Stomach (tissue), 8 donors: ENCODE measurements at regions not wholly inside any gene's neighbourhood (a gene's known extent, or its start where the extent isn't known, plus 50 kb on each side); places are given as distances from the start of the nearest gene placed in this dataset.

Experiments
- DNase-seq, 2 donors: peaks; one replicate each; pipeline versions ENCODE4 v3.0.0 to v3.0.0-alpha.2; 2013 to 2019
- H3K27ac ChIP-seq, 5 donors: fragments of 200-600 bp in 4 of 5; sonication (generic) in 4 of 5; one replicate each; pipeline ENCODE4 v1.5.1; 2013 to 2019; ENCODE audit warnings: mild to moderate bottlenecking in 1 of 5, moderate library complexity in 1 of 5
- H3K27me3 ChIP-seq, 3 donors: fragments of 200-600 bp; sonication (generic); one replicate each; pipeline ENCODE4 v1.5.1; 2017 to 2019; ENCODE audit warnings: mixed run types in 1 of 3
- H3K36me3 ChIP-seq, 4 donors: fragments of 200-600 bp; sonication (generic); 1 replicate in 3 of 4; 2 replicates in 1 of 4; pipeline ENCODE4 v1.5.1; 2016 to 2019
- H3K4me1 ChIP-seq, 4 donors: fragments of 200-600 bp; sonication (generic); one replicate each; pipeline ENCODE4 v1.5.1; 2016 to 2019
- H3K4me3 ChIP-seq, 4 donors: fragments of 200-600 bp; sonication (generic) in 3 of 4; one replicate each; pipeline ENCODE4 v1.5.1; 2016 to 2019; ENCODE audit warnings: mild to moderate bottlenecking in 1 of 4
- H3K9me3 ChIP-seq, 4 donors: fragments of 200-600 bp; sonication (generic); one replicate each; pipeline ENCODE4 v1.5.1; 2016 to 2019
- CTCF ChIP-seq, 7 experiments: fragments of 450-650 bp in 4 of 7; fragments of 200-600 bp in 3 of 7; sonication (generic) in 3 of 7; IDR thresholded peaks; one replicate each; pipeline ENCODE4 v1.5.1; 2016 to 2019; ENCODE audit warnings: antibody characterized with exemption in 7 of 7, control low read depth in 2 of 7, mild to moderate bottlenecking in 1 of 7
- EP300 ChIP-seq: sonication (generic); formaldehyde crosslinking; IDR thresholded peaks from one replicate; pipeline ENCODE4 v1.6.1; 2017; ENCODE audit warnings: antibody characterized with exemption
- POLR2A ChIP-seq, 4 donors: fragments of 450-650 bp; IDR thresholded peaks; one replicate each; pipeline ENCODE4 v1.6.1; 2016; ENCODE audit warnings: antibody characterized with exemption in 4 of 4, control low read depth in 2 of 4, mild to moderate bottlenecking in 1 of 4, moderate library complexity in 1 of 4
- POLR2AphosphoS5 ChIP-seq, 3 donors: sonication (generic); formaldehyde crosslinking; IDR thresholded peaks; one replicate each; pipeline ENCODE4 v1.6.1; 2016; ENCODE audit warnings: antibody characterized with exemption in 3 of 3
- WGBS, 5 donors: extraction: QIAGEN DNeasy Blood & Tissue Kit in 3 of 5; methylation state at CpG; one replicate each; pipeline versions ENCODE4 v1.1.5 to v1.1.7; 2013 to 2018; 5-methylcytosine and 5-hydroxymethylcytosine counted together
- intact Hi-C: fragments of 100-400 bp; cut with DNase I; formaldehyde crosslinking; loops from one replicate; pipeline ENCODE4 v1.15.1; 2023; ENCODE audit warnings: low total_unique reads
- donor health status: healthy with polysubstance abuse.
- donor health status: Bipolar disorder and iron deficiency.
- donor health status: healthy.

DNA sequence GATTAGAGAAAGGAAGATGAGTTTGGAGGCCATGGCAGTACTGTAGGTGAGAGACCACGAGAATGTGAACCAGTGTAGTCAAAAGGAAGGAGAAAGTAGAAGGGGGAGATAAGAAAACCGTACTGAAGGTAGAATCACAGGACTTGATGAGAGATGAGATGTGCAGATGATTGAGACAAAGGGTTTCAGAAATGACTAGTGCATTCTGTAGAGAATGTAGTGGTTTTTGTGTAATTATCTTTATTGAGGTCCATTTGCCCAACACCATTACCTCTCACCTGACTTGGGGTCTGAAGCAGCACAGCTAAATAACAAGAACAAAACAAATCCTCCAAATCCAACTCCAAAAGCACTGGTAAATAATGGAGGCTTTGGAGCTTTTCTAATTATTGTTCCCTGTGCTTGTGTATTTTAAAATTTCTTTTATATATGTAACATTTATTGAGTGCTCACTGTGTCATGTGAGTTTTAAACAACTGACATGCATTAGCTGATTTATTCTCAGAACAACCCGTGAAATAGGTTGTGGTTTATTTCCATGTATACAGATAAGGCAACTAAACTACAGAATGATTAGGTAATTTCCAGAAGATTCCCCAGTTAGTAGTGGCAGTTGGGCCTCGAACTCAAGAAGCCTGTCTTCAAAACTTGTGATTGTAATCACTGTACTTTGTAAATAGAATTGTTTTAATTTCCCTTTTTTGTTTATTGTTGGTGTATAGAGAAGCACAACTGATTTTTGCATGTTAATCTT is 390.0 kb downstream of the AEBP2 start:
- Histone ChIP-seq H3K27ac (no peak overlapping the region), H3K9me3 (peaks cover 0 to 23% (median 8%) of the 10 kb centered on the region in 4 donors), H3K4me3 (no peak overlapping the region), H3K36me3 (no peaks in the 10 kb centered on the region), H3K4me1 (no peaks in the 10 kb centered on the region), H3K27me3 (no peaks in the 10 kb centered on the region)
- DNase-seq: no peak
- 54 to 67% (median 59%) methylated on average over 4 of the region's 4 CpGs for WGBS, 5 donors
- intact Hi-C loops: no loop called here
- no peak for TF ChIP-seq POLR2A (IDR thresholded peaks at IDR 0.05)
- TF ChIP-seq EP300: no peak
- TF ChIP-seq POLR2AphosphoS5 (IDR thresholded peaks at IDR 0.05): no peak
- no peak for TF ChIP-seq CTCF (IDR thresholded peaks at IDR 0.05)

- Histone ChIP-seq H3K4me1 (no peaks in the 10 kb centered on the region), H3K9me3 (peaks cover 0 to 23% (median 8%) of the 10 kb centered on the region in 4 donors), H3K27me3 (no peaks in the 10 kb centered on the region), H3K27ac (no peak overlapping the region), H3K36me3 (no peaks in the 10 kb centered on the region), H3K4me3 (no peak overlapping the region)
- TF ChIP-seq CTCF (IDR thresholded peaks at IDR 0.05): no peak
- TF ChIP-seq POLR2A (IDR thresholded peaks at IDR 0.05): no peak
- no peak for TF ChIP-seq EP300
- no peak for TF ChIP-seq POLR2AphosphoS5 (IDR thresholded peaks at IDR 0.05)
- intact Hi-C loops: no loop called here
- DNase-seq: peak in 1 of 2 donors; percentile 42
- WGBS, 5 donors: 64 to 80% (median 73%) methylated on average over 2 of the region's 2 CpGs
Measured at GRCh38 chr12:19830446-19830845, 391.2 kb downstream of the AEBP2 start.

GRCh38 chr12:19833775-19834501 is 394.6 kb downstream of the AEBP2 start:
- H3K4me3 ChIP-seq: no peak overlapping the region
- peaks cover 0 to 6% (median 0%) of the 10 kb centered on the region in 4 donors for H3K9me3 ChIP-seq
- WGBS, 5 donors: 36 to 56% (median 50%) methylated on average over 2 of the region's 2 CpGs
- TF ChIP-seq EP300 (no peak), CTCF (IDR thresholded peaks at IDR 0.05) (no peak)
- no peaks in the 10 kb centered on the region for H3K36me3 ChIP-seq
- no peaks in the 10 kb centered on the region for H3K4me1 ChIP-seq
- no peak for DNase-seq
- no peaks in the 10 kb centered on the region for H3K27me3 ChIP-seq
- intact Hi-C loops: no loop called here
- no peak overlapping the region for H3K27ac ChIP-seq

DNA sequence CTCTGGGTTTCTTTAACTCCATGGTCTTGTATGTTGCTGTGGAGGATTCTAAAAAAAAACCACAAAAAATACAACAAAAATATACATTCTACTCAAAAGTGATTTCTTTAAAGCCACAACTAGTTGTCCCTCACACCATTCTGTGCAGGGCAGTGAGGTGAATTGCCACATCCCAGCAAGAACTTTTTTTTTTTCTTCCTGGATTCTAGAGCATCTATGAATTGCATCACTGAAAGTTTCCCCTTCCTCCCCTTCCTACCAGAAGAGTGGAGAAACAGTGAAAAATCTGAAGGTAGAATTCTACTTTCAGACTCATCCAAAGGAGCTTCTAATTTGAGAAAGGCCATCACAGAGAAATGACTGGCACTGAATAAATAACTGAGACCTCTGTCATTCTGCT is 395.3 kb downstream of the AEBP2 start:
- Histone ChIP-seq H3K4me3 (no peak overlapping the region), H3K4me1 (no peaks in the 10 kb centered on the region), H3K9me3 (peaks cover 0 to 6% (median 0%) of the 10 kb centered on the region in 4 donors), H3K27ac (no peak overlapping the region), H3K27me3 (no peaks in the 10 kb centered on the region), H3K36me3 (no peaks in the 10 kb centered on the region)
- TF ChIP-seq POLR2AphosphoS5 (IDR thresholded peaks at IDR 0.05): no peak
- intact Hi-C loops: no loop called here
- DNase-seq: no peak

GRCh38 chr12:19836056-19836455 is 396.8 kb downstream of the AEBP2 start:
- Histone ChIP-seq H3K4me3 (no peak overlapping the region), H3K9me3 (peaks cover 0 to 6% (median 0%) of the 10 kb centered on the region in 4 donors), H3K4me1 (no peaks in the 10 kb centered on the region), H3K27ac (no peak overlapping the region), H3K36me3 (no peaks in the 10 kb centered on the region), H3K27me3 (no peaks in the 10 kb centered on the region)
- no peak for TF ChIP-seq CTCF (IDR thresholded peaks at IDR 0.05)
- no peak for TF ChIP-seq POLR2AphosphoS5 (IDR thresholded peaks at IDR 0.05)
- no peak for TF ChIP-seq POLR2A (IDR thresholded peaks at IDR 0.05)
- DNase-seq: no peak
- WGBS, 5 donors: 91 to 98% (median 96%) methylated on average over 10 to 14 of the region's 14 CpGs
- intact Hi-C loops: no loop called here
